ENCODE measurements at regions not wholly inside any gene's neighbourhood (a gene's known extent, or its start where the extent isn't known, plus 50 kb on each side); places are given as distances from the start of the nearest gene placed in this dataset.
"Not testable (repeated sequence)": the region's sequence is repeated elsewhere in the genome, so short reads cannot be mapped to it uniquely, and the experiment has no call there.

- DNase-seq (ENCODE audit: low read depth in 2 of 2) = no peak
Observed at GRCh38 chr14:43087666-43088065, 1419.4 kb downstream of the FSCB start.

GRCh38 chr14:43085819-43086218 is 1421.3 kb downstream of the FSCB start:
- DNase-seq (ENCODE audit: low read depth in 2 of 2) = no peak

- not testable (repeated sequence) for DNase-seq (ENCODE audit: low read depth in 2 of 2)
Observed at GRCh38 chr14:43067372-43067771, 1439.7 kb downstream of the FSCB start.

GRCh38 chr14:43056106-43056505 is 1449.4 kb downstream of the LRFN5 start:
- DNase-seq (ENCODE audit: low read depth in 2 of 2) = no peak

GRCh38 chr14:43052897-43053296 is 1446.2 kb downstream of the LRFN5 start:
- no peak for DNase-seq (ENCODE audit: low read depth in 2 of 2)

- DNase-seq (ENCODE audit: low read depth in 2 of 2) = no peak
Observed at GRCh38 chr14:43043850-43044249, 1437.2 kb downstream of the LRFN5 start.

- no peak for DNase-seq (ENCODE audit: low read depth in 2 of 2)
Observed at GRCh38 chr14:43042408-43042807, 1435.7 kb downstream of the LRFN5 start.

GRCh38 chr14:43041976-43042375 is 1435.3 kb downstream of the LRFN5 start:
- DNase-seq (ENCODE audit: low read depth in 2 of 2) = no peak

- DNase-seq (ENCODE audit: low read depth in 2 of 2) = no peak
Observed at GRCh38 chr14:43041207-43041606, 1434.5 kb downstream of the LRFN5 start.

- no peak for DNase-seq (ENCODE audit: low read depth in 2 of 2)
Observed at GRCh38 chr14:43039881-43040280, 1433.2 kb downstream of the LRFN5 start.

GRCh38 chr14:43031598-43031997 is 1424.9 kb downstream of the LRFN5 start:
- DNase-seq (ENCODE audit: low read depth in 2 of 2) = no peak

- no peak for DNase-seq (ENCODE audit: low read depth in 2 of 2)
Observed at GRCh38 chr14:43022094-43022800, 1415.6 kb downstream of the LRFN5 start.

GRCh38 chr14:43019826-43020225 is 1413.2 kb downstream of the LRFN5 start:
- DNase-seq (ENCODE audit: low read depth in 2 of 2) = no peak

- no peak for DNase-seq (ENCODE audit: low read depth in 2 of 2)
Observed at GRCh38 chr14:43014338-43014737, 1407.7 kb downstream of the LRFN5 start.

- DNase-seq (ENCODE audit: low read depth in 2 of 2) = no peak
Observed at GRCh38 chr14:43012817-43013216, 1406.1 kb downstream of the LRFN5 start.

- no peak for DNase-seq (ENCODE audit: low read depth in 2 of 2)
Observed at GRCh38 chr14:43005807-43006206, 1399.1 kb downstream of the LRFN5 start.

- no peak for DNase-seq (ENCODE audit: low read depth in 2 of 2)
Observed at GRCh38 chr14:43003845-43004244, 1397.2 kb downstream of the LRFN5 start.

- no peak for DNase-seq (ENCODE audit: low read depth in 2 of 2)
Observed at GRCh38 chr14:43001731-43002130, 1395.1 kb downstream of the LRFN5 start.

GRCh38 chr14:42994051-42994736 is 1387.5 kb downstream of the LRFN5 start:
- no peak for DNase-seq (ENCODE audit: low read depth in 2 of 2)

- no peak for DNase-seq (ENCODE audit: low read depth in 2 of 2)
Observed at GRCh38 chr14:42992930-42993329, 1386.3 kb downstream of the LRFN5 start.

- DNase-seq (ENCODE audit: low read depth in 2 of 2) = no peak
Observed at GRCh38 chr14:42980419-42980818, 1373.7 kb downstream of the LRFN5 start.

- not testable (repeated sequence) for DNase-seq (ENCODE audit: low read depth in 2 of 2)
Observed at GRCh38 chr14:42973171-42973570, 1366.5 kb downstream of the LRFN5 start.

- DNase-seq (ENCODE audit: low read depth in 2 of 2) = no peak
Observed at GRCh38 chr14:42965512-42965911, 1358.8 kb downstream of the LRFN5 start.

Measured in activated CD4-positive, alpha-beta T cell treated with anti-CD3 and anti-CD28 coated beads for 24 hours (primary cell).